ENCODE measurements at regions not wholly inside any gene's neighbourhood (a gene's known extent, or its start where the extent isn't known, plus 50 kb on each side); places are given as distances from the start of the nearest gene placed in this dataset.

DNA sequence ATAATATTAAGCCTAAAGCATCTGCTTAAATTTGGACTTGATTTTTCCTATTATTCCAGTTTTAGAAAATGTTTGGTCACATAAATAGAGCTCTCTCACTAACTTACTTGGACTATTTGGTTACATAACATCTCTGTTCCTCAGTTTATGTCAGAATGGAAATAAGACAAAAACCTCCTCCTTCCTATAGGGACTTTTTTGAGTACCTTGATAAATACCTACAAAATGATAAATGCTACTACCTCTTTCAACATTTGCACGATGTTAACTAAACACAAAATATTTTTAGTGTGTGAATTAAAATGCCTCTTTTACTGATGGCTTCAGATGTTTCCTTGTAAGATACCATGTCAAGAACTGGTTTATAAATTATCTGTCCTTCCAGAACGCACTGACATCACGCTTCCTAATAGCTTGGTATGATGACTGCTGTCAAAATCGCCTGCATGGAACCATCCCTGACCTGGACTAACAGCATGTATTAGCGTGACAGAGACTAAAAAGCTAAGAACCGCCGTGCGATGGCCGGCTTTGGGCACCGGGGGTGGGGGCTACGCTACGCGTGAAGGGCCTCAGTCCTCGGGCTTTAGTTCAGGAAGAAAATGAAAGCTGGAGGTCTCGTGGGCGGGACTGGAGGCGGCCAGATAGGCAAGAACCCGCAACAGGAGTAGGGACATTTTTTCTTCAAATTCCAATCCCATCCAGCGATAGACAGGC lies 133.2 kb upstream of the BARHL2 start:
- in situ Hi-C loops (cut with HindIII; ENCODE audit: low pct_unique_long_range_greater_than_20kb, low sequenced_read_pairs), result no loop called here
- DNase-seq (ENCODE audit: low read depth, low spot score) (no peak), ATAC-seq (peak; percentile 36)
- Histone ChIP-seq H3K27ac (ENCODE audit: low read length) (peak overlapping the region; percentile 31; the same call in 1 of the 2 replicates), H3K36me3 (ENCODE audit: control insufficient read depth, insufficient read depth, low read length) (no peaks in the 10 kb centered on the region), H3K4me1 (ENCODE audit: control insufficient read depth, insufficient read depth, low read length) (0 out of 2 replicates have a peak, but pooled peaks cover 3% of the 10 kb centered on the region), H3K4me3 (ENCODE audit: low read depth in 2 of 2, low read length in 2 of 2) (peak overlapping the region; percentile 75 to 85), H3K27me3 (ENCODE audit: control insufficient read depth, insufficient read depth, low read length) (no peaks in the 10 kb centered on the region), H3K9me3 (ENCODE audit: control insufficient read depth, insufficient read depth, low read depth, low read length) (no peaks in the 10 kb centered on the region)
- POLR2A ChIA-PET, result no interaction called here
- TF ChIP-seq, protein P1, sequence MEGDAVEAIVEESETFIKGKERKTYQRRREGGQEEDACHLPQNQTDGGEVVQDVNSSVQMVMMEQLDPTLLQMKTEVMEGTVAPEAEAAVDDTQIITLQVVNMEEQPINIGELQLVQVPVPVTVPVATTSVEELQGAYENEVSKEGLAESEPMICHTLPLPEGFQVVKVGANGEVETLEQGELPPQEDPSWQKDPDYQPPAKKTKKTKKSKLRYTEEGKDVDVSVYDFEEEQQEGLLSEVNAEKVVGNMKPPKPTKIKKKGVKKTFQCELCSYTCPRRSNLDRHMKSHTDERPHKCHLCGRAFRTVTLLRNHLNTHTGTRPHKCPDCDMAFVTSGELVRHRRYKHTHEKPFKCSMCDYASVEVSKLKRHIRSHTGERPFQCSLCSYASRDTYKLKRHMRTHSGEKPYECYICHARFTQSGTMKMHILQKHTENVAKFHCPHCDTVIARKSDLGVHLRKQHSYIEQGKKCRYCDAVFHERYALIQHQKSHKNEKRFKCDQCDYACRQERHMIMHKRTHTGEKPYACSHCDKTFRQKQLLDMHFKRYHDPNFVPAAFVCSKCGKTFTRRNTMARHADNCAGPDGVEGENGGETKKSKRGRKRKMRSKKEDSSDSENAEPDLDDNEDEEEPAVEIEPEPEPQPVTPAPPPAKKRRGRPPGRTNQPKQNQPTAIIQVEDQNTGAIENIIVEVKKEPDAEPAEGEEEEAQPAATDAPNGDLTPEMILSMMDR (IDR thresholded peaks at IDR 0.05), result no peak
- TF ChIP-seq POLR2AphosphoS5 (IDR thresholded peaks at IDR 0.05; ENCODE audit: low read depth, low read length) (no peak), TCF7L2 (IDR thresholded peaks at IDR 0.05; ENCODE audit: low read depth, low read length) (no peak), SIN3A (IDR thresholded peaks at IDR 0.05; ENCODE audit: borderline replicate concordance, insufficient read depth, low read depth, low read length) (no peak)
- TF ChIP-seq, protein P2, sequence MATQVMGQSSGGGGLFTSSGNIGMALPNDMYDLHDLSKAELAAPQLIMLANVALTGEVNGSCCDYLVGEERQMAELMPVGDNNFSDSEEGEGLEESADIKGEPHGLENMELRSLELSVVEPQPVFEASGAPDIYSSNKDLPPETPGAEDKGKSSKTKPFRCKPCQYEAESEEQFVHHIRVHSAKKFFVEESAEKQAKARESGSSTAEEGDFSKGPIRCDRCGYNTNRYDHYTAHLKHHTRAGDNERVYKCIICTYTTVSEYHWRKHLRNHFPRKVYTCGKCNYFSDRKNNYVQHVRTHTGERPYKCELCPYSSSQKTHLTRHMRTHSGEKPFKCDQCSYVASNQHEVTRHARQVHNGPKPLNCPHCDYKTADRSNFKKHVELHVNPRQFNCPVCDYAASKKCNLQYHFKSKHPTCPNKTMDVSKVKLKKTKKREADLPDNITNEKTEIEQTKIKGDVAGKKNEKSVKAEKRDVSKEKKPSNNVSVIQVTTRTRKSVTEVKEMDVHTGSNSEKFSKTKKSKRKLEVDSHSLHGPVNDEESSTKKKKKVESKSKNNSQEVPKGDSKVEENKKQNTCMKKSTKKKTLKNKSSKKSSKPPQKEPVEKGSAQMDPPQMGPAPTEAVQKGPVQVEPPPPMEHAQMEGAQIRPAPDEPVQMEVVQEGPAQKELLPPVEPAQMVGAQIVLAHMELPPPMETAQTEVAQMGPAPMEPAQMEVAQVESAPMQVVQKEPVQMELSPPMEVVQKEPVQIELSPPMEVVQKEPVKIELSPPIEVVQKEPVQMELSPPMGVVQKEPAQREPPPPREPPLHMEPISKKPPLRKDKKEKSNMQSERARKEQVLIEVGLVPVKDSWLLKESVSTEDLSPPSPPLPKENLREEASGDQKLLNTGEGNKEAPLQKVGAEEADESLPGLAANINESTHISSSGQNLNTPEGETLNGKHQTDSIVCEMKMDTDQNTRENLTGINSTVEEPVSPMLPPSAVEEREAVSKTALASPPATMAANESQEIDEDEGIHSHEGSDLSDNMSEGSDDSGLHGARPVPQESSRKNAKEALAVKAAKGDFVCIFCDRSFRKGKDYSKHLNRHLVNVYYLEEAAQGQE (IDR thresholded peaks at IDR 0.05; ENCODE audit: insufficient read depth in 1 of 2, low read depth in 2 of 2, low read length in 1 of 2), result no peak
- intact Hi-C loops (cut with micrococcal nuclease; ENCODE audit: unreplicated experiment), result loop anchor here (5.0 kb wide), 2 partner anchors 128 to 312 kb away; no protein-coding TSS in a partner anchor
- no TSS peak for BruUV-seq (replicated peaks)
- CTCF ChIA-PET, result interaction anchor here (0.6 to 1.4 kb wide), 3 partner anchors 121 to 387 kb away, joined by 3 to 5 read pairs (median 4); no protein-coding TSS in a partner anchor

DNA sequence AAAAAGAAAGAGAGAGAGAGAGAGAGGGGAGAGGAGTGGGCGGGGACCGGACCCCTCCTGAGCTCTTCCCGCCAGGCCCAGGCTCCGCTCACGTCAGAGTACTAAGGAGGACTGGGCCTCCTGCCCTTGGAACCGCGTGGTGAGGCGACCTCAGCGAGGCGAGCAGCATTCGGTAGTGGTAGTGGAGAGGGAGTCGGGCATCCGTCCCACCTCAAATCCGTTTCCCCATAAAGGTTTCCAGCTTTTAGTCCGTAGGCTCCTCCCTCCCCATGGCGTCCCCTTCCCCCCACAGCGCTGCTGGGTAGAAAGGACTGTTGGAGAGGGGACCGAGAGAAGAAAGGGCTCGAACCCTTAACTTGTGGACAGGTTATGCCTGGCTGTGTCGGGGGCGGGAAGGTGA lies 124.4 kb upstream of the BARHL2 start:
- in situ Hi-C loops (cut with HindIII; ENCODE audit: low pct_unique_long_range_greater_than_20kb, low sequenced_read_pairs) (no loop called here), intact Hi-C loops (cut with micrococcal nuclease; ENCODE audit: unreplicated experiment) (no loop called here)
- H3K4me3 ChIP-seq (ENCODE audit: low read depth in 2 of 2, low read length in 2 of 2), result no peak overlapping the region
- H3K27me3 ChIP-seq (ENCODE audit: control insufficient read depth, insufficient read depth, low read length), result no peaks in the 10 kb centered on the region
- CTCF ChIA-PET, result no interaction called here
- no peak overlapping the region for H3K27ac ChIP-seq (ENCODE audit: low read length)
- H3K9me3 ChIP-seq (ENCODE audit: control insufficient read depth, insufficient read depth, low read depth, low read length), result no peaks in the 10 kb centered on the region
- no peaks in the 10 kb centered on the region for H3K4me1 ChIP-seq (ENCODE audit: control insufficient read depth, insufficient read depth, low read length)
- DNase-seq (ENCODE audit: low read depth, low spot score) (no peak), ATAC-seq (no peak)
- no peak for TF ChIP-seq POLR2AphosphoS5 (IDR thresholded peaks at IDR 0.05; ENCODE audit: low read depth, low read length)
- no peak for TF ChIP-seq SIN3A (IDR thresholded peaks at IDR 0.05; ENCODE audit: borderline replicate concordance, insufficient read depth, low read depth, low read length)
- TF ChIP-seq, protein P1 (IDR thresholded peaks at IDR 0.05), result no peak
- TF ChIP-seq, protein P2 (IDR thresholded peaks at IDR 0.05; ENCODE audit: insufficient read depth in 1 of 2, low read depth in 2 of 2, low read length in 1 of 2), result no peak
- no peak for TF ChIP-seq TCF7L2 (IDR thresholded peaks at IDR 0.05; ENCODE audit: low read depth, low read length)
- POLR2A ChIA-PET, result no interaction called here
- BruUV-seq (replicated peaks), result no TSS peak
- no peaks in the 10 kb centered on the region for H3K36me3 ChIP-seq (ENCODE audit: control insufficient read depth, insufficient read depth, low read length)
